MM.1S (cell line): ENCODE measurements at regions not wholly inside any gene's neighbourhood (a gene's known extent, or its start where the extent isn't known, plus 50 kb on each side); places are given as distances from the start of the nearest gene placed in this dataset.
A peak's percentile ranks its signal among the peaks of the same experiment; 100 is the strongest.

Experiments
- DNase-seq: peaks from one replicate; pipeline ENCODE4 v3.0.0-alpha.2; 2015
- H2AFZ ChIP-seq: fragments of 300-600 bp; sonication (generic); 2 replicates; pipeline ENCODE4 v1.6.0; 2016; ENCODE audit warnings: antibody characterized with exemption, low read length
- H3F3A ChIP-seq: fragments of 300-600 bp; sonication (generic); 2 replicates; pipeline ENCODE4 v1.6.1; 2016; ENCODE audit warnings: mild to moderate bottlenecking, antibody characterized with exemption, low read length, moderate library complexity, mixed read lengths; ENCODE audit not compliant: insufficient read depth
- H3K27ac ChIP-seq: fragments of 300-600 bp; sonication (generic); 2 replicates; pipeline ENCODE4 v1.5.1; 2016; ENCODE audit warnings: mild to moderate bottlenecking, low read length
- H3K27me3 ChIP-seq: fragments of 300-600 bp; sonication (generic); replicated peaks from 2 replicates; pipeline ENCODE4 v1.6.0; 2016; ENCODE audit warnings: low read length; ENCODE audit not compliant: insufficient read depth
- H3K36me3 ChIP-seq: fragments of 300-600 bp; sonication (generic); replicated peaks from 2 replicates; pipeline ENCODE4 v1.6.1; 2016; ENCODE audit warnings: mild to moderate bottlenecking, low read length, mixed read lengths; ENCODE audit not compliant: insufficient read depth
- H3K4me1 ChIP-seq: fragments of 300-600 bp; sonication (generic); 2 replicates; pipeline ENCODE4 v1.6.1; 2016; ENCODE audit warnings: low read length, mixed read lengths
- H3K4me2 ChIP-seq: fragments of 300-600 bp; sonication (generic); 2 replicates; pipeline ENCODE4 v1.6.0; 2016; ENCODE audit warnings: low read depth, low read length
- H3K4me3 ChIP-seq: fragments of 300-600 bp; sonication (generic); 2 replicates; pipeline ENCODE4 v1.5.1; 2016; ENCODE audit warnings: low read length, mixed read lengths
- H3K79me2 ChIP-seq: fragments of 300-600 bp; sonication (generic); 2 replicates; pipeline ENCODE4 v1.6.1; 2016; ENCODE audit warnings: mixed run types, low read length, mixed read lengths
- H3K9ac ChIP-seq: fragments of 300-600 bp; sonication (generic); 2 replicates; pipeline ENCODE4 v1.6.1; 2016; ENCODE audit warnings: low read length, mixed read lengths
- H3K9me2 ChIP-seq: fragments of 300-600 bp; sonication (generic); replicated peaks from 2 replicates; pipeline ENCODE4 v1.6.1; 2016; ENCODE audit warnings: mild to moderate bottlenecking, low read length, mixed read lengths; ENCODE audit not compliant: insufficient read depth
- H3K9me3 ChIP-seq: fragments of 300-600 bp; sonication (generic); replicated peaks from 2 replicates; pipeline ENCODE4 v1.6.1; 2016; ENCODE audit warnings: mild to moderate bottlenecking, low read length, mixed read lengths; ENCODE audit not compliant: insufficient read depth
- H4K20me1 ChIP-seq: fragments of 300-600 bp; sonication (generic); 2 replicates; pipeline ENCODE4 v1.6.1; 2016; ENCODE audit warnings: mild to moderate bottlenecking, low read length, moderate library complexity, mixed read lengths; ENCODE audit not compliant: insufficient read depth
- CTCF ChIP-seq: fragments of 300-600 bp; sonication (generic); IDR thresholded peaks from 2 replicates; pipeline ENCODE4 v1.5.1; 2016; ENCODE audit warnings: antibody characterized with exemption, low read length, mixed read lengths
- EZH2 ChIP-seq: fragments of 300-600 bp; sonication (generic); optimal IDR thresholded peaks from 2 replicates; pipeline ENCODE3; 2017; ENCODE audit warnings: low read depth, mild to moderate bottlenecking, antibody characterized with exemption, low read length, mixed read lengths
- EZH2phosphoT487 ChIP-seq: fragments of 300-600 bp; sonication (generic); IDR thresholded peaks from 2 replicates; pipeline ENCODE4 v1.6.1; 2018; ENCODE audit warnings: antibody characterized with exemption, low read length

GRCh38 chr9:117919538-117919937, 215.3 kb downstream of the TLR4 start:
- Histone ChIP-seq H3K27ac (no peak overlapping the region), H3F3A (no peaks in the 10 kb centered on the region), H3K4me1 (no peaks in the 10 kb centered on the region), H3K79me2 (no peaks in the 10 kb centered on the region), H2AFZ (no peak overlapping the region), H3K36me3 (no peaks in the 10 kb centered on the region), H3K9me3 (no peaks in the 10 kb centered on the region), H3K27me3 (no peaks in the 10 kb centered on the region), H3K4me2 (no peak overlapping the region), H3K9ac (no peak overlapping the region), H3K9me2 (no peaks in the 10 kb centered on the region), H3K4me3 (no peak overlapping the region), H4K20me1 (no peaks in the 10 kb centered on the region)
- TF ChIP-seq EZH2phosphoT487, result no peak
- no peak for TF ChIP-seq CTCF
- no peak for TF ChIP-seq EZH2
- no peak for DNase-seq

GRCh38 chr9:117926031-117926658, 221.9 kb downstream of the TLR4 start:
- no peak for TF ChIP-seq CTCF
- no peak for TF ChIP-seq EZH2
- no peak for TF ChIP-seq EZH2phosphoT487
- no peaks in the 10 kb centered on the region for H3K9me2 ChIP-seq
- no peak overlapping the region for H3K9ac ChIP-seq
- H4K20me1 ChIP-seq, result no peaks in the 10 kb centered on the region
- H3K36me3 ChIP-seq, result no peaks in the 10 kb centered on the region
- no peak for DNase-seq
- H3F3A ChIP-seq, result no peaks in the 10 kb centered on the region
- no peak overlapping the region for H3K4me3 ChIP-seq
- H3K4me1 ChIP-seq, result 0 out of 2 replicates have a peak, but pooled peaks cover 5% of the 10 kb centered on the region
- no peaks in the 10 kb centered on the region for H3K79me2 ChIP-seq
- H2AFZ ChIP-seq, result no peak overlapping the region
- H3K4me2 ChIP-seq, result no peak overlapping the region
- no peak overlapping the region for H3K27ac ChIP-seq
- H3K9me3 ChIP-seq, result no peaks in the 10 kb centered on the region
- no peaks in the 10 kb centered on the region for H3K27me3 ChIP-seq

- H4K20me1 ChIP-seq, result no peaks in the 10 kb centered on the region
- no peaks in the 10 kb centered on the region for H3K36me3 ChIP-seq
- H3K4me1 ChIP-seq, result 0 out of 2 replicates have a peak, but pooled peaks cover 5% of the 10 kb centered on the region
- H3K9me2 ChIP-seq, result no peaks in the 10 kb centered on the region
- no peak overlapping the region for H3K27ac ChIP-seq
- H3K9ac ChIP-seq, result no peak overlapping the region
- no peak overlapping the region for H3K4me3 ChIP-seq
- H3K4me2 ChIP-seq, result no peak overlapping the region
- no peaks in the 10 kb centered on the region for H3F3A ChIP-seq
- DNase-seq, result peak; percentile 41
- no peaks in the 10 kb centered on the region for H3K79me2 ChIP-seq
- 0 out of 2 replicates have a peak overlapping the region, but pooled peaks have one; percentile 10 for H2AFZ ChIP-seq
- no peak for TF ChIP-seq EZH2
- peak; percentile 67 for TF ChIP-seq CTCF
- no peak for TF ChIP-seq EZH2phosphoT487
- H3K9me3 ChIP-seq, result no peaks in the 10 kb centered on the region
- no peaks in the 10 kb centered on the region for H3K27me3 ChIP-seq
Measured at GRCh38 chr9:117927354-117927753, 223.2 kb downstream of the TLR4 start.
